ENCODE measurements at regions not wholly inside any gene's neighbourhood (a gene's known extent, or its start where the extent isn't known, plus 50 kb on each side); places are given as distances from the start of the nearest gene placed in this dataset.

DNA sequence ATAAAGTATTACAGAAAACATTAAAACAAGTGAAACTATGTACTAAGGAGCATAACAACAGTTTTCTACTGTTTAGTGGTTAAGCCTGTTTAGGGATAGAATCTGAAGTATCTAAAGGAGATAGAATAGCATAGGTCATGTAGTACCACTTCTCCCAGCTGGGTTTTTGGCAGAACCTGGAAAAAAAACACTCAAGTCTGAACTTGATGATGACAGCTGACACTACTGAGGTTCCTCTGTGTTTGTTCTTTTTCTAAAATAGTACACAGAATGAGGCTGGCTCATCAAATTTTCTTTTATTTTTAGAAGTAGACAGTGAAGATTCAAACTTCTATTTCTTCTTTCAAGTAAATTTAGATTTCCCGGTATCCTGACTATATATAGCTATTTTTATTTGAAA lies 203.8 kb upstream of the ACO1 start:
- Histone ChIP-seq H3K56ac (replicated peaks; ENCODE audit: insufficient read length, low read depth, low read length) (no peak overlapping the region), H3K18ac (ENCODE audit: extremely low read depth, low read length) (no peak overlapping the region), H3K9ac (replicated peaks in 1 of 4; ENCODE audit: extremely low read depth in 1 of 4, low read depth in 3 of 4, low read length in 3 of 4) (no peak overlapping the region), H2AK5ac (ENCODE audit: low read depth, low read length) (no peak overlapping the region), H2BK12ac (ENCODE audit: low read depth, low read length) (no peak overlapping the region), H2BK5ac (ENCODE audit: low read depth, low read length) (no peak overlapping the region), H3K4me3 (ENCODE audit: extremely low read depth in 1 of 4, insufficient read depth in 2 of 4, low read depth in 3 of 4, low read length in 4 of 4) (no peak overlapping the region), H2AFZ (ENCODE audit: low read length) (no peak overlapping the region), H3K9me3 (ENCODE audit: insufficient read depth in 2 of 2, low read depth in 1 of 2, low read length in 1 of 2) (peaks cover 0 to 2% of the 10 kb centered on the region in 2 experiments; a peak in 1 of 4 replicates), H4K8ac (ENCODE audit: extremely low read depth, insufficient read depth, low read length) (no peak overlapping the region), H3K27ac (ENCODE audit: low read depth, low read length) (no peak overlapping the region), H3K27me3 (replicated peaks in 1 of 4; ENCODE audit: control insufficient read depth in 3 of 4, extremely low read depth in 1 of 4, insufficient read depth in 3 of 4, low read length in 3 of 4) (no peaks in the 10 kb centered on the region), H3K4me1 (replicated peaks in 1 of 4; ENCODE audit: control insufficient read depth in 3 of 4, insufficient read depth in 4 of 4, low read length in 3 of 4) (no peaks in the 10 kb centered on the region), H2BK15ac (ENCODE audit: low read length) (no peak overlapping the region), H3K79me2 (ENCODE audit: control insufficient read depth in 1 of 2, insufficient read depth in 2 of 2, low read length in 2 of 2) (no peaks in the 10 kb centered on the region), H4K5ac (ENCODE audit: insufficient read length, low read depth, low read length) (no peak overlapping the region), H3K4me2 (ENCODE audit: insufficient read depth in 1 of 2, low read depth in 2 of 2, low read length in 2 of 2) (no peak overlapping the region), H2BK20ac (ENCODE audit: low read length) (no peak overlapping the region), H3K23me2 (ENCODE audit: low read depth, low read length) (no peaks in the 10 kb centered on the region), H4K91ac (replicated peaks; ENCODE audit: insufficient read length, low read length) (no peak overlapping the region), H3K79me1 (ENCODE audit: low read depth, low read length) (no peaks in the 10 kb centered on the region), H2BK120ac (replicated peaks; ENCODE audit: low read depth, low read length) (no peak overlapping the region), H3K14ac (ENCODE audit: insufficient read length) (no peak overlapping the region), H4K20me1 (replicated peaks in 1 of 2; ENCODE audit: control insufficient read depth in 1 of 2, insufficient read depth in 2 of 2, low read length in 2 of 2) (no peaks in the 10 kb centered on the region), H3K23ac (ENCODE audit: insufficient read length) (no peak overlapping the region), H3K4ac (replicated peaks; ENCODE audit: insufficient read length, low read depth, low read length) (no peak overlapping the region), H3K36me3 (ENCODE audit: control insufficient read depth in 2 of 4, insufficient read depth in 4 of 4, low read length in 3 of 4) (no peaks in the 10 kb centered on the region)
- POLR2A ChIA-PET (ENCODE audit: partially characterized antibody) = no interaction called here
- 88% methylated on average over 1 of the region's 1 CpG; no CpG with 5 or more reads in 1 of the 2 experiments for WGBS, 2 experiments (ENCODE audit: extremely low coverage in 1 of 2, insufficient coverage in 1 of 2, insufficient read length in 1 of 2, insufficient replicate concordance in 2 of 2, low coverage in 1 of 2, low lambda C conversion rate in 2 of 2, missing lambda C conversion rate in 1 of 2)
- TF ChIP-seq BACH1 (IDR thresholded peaks at IDR 0.05; ENCODE audit: low read length) = no peak
- TF ChIP-seq CTBP2 (IDR thresholded peaks at IDR 0.05; ENCODE audit: borderline replicate concordance, insufficient read depth, insufficient read length, low read length) = no peak
- no peak for TF ChIP-seq TBP (IDR thresholded peaks at IDR 0.05; ENCODE audit: low read depth, low read length)
- no peak for TF ChIP-seq BRCA1 (IDR thresholded peaks at IDR 0.05; ENCODE audit: low read depth, low read length)
- TF ChIP-seq SIX5 (IDR thresholded peaks at IDR 0.05; ENCODE audit: low read depth, low read length) = no peak
- TF ChIP-seq CREB1 (IDR thresholded peaks at IDR 0.05) = no peak
- TF ChIP-seq SAP30 (IDR thresholded peaks at IDR 0.05; ENCODE audit: insufficient read depth, insufficient replicate concordance, low read length) = no peak
- TF ChIP-seq JUND (IDR thresholded peaks at IDR 0.05; ENCODE audit: low read length) = no peak
- TF ChIP-seq, protein P1, sequence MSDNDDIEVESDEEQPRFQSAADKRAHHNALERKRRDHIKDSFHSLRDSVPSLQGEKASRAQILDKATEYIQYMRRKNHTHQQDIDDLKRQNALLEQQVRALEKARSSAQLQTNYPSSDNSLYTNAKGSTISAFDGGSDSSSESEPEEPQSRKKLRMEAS (IDR thresholded peaks at IDR 0.05) = no peak
- CTCF ChIA-PET (ENCODE audit: partially characterized antibody) = no interaction called here
- no peak for FAIRE-seq
- no peak for DNase-seq (ENCODE audit: low read depth in 1 of 2, low spot score in 2 of 2)
